ENCODE measurements at regions not wholly inside any gene's neighbourhood (a gene's known extent, or its start where the extent isn't known, plus 50 kb on each side); places are given as distances from the start of the nearest gene placed in this dataset.

- TF ChIP-seq JUNB (CRISPR knock-in tag; conservative IDR thresholded peaks at IDR 0.05): no peak
- TF ChIP-seq, protein P1, sequence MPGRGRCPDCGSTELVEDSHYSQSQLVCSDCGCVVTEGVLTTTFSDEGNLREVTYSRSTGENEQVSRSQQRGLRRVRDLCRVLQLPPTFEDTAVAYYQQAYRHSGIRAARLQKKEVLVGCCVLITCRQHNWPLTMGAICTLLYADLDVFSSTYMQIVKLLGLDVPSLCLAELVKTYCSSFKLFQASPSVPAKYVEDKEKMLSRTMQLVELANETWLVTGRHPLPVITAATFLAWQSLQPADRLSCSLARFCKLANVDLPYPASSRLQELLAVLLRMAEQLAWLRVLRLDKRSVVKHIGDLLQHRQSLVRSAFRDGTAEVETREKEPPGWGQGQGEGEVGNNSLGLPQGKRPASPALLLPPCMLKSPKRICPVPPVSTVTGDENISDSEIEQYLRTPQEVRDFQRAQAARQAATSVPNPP (IDR thresholded peaks at IDR 0.05; ENCODE audit: borderline replicate concordance, insufficient read depth, insufficient read length): no peak
- TF ChIP-seq DMBX1 (CRISPR knock-in tag; IDR thresholded peaks at IDR 0.05; ENCODE audit: borderline replicate concordance): no peak
- TF ChIP-seq HIVEP1 (CRISPR knock-in tag; IDR thresholded peaks at IDR 0.05): no peak
- TF ChIP-seq, protein P2, sequence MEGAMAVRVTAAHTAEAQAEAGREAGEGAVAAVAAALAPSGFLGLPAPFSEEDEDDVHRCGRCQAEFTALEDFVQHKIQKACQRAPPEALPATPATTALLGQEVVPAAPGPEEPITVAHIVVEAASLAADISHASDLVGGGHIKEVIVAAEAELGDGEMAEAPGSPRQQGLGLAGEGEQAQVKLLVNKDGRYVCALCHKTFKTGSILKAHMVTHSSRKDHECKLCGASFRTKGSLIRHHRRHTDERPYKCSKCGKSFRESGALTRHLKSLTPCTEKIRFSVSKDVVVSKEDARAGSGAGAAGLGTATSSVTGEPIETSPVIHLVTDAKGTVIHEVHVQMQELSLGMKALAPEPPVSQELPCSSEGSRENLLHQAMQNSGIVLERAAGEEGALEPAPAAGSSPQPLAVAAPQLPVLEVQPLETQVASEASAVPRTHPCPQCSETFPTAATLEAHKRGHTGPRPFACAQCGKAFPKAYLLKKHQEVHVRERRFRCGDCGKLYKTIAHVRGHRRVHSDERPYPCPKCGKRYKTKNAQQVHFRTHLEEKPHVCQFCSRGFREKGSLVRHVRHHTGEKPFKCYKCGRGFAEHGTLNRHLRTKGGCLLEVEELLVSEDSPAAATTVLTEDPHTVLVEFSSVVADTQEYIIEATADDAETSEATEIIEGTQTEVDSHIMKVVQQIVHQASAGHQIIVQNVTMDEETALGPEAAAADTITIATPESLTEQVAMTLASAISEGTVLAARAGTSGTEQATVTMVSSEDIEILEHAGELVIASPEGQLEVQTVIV (CRISPR knock-in tag; IDR thresholded peaks at IDR 0.05; ENCODE audit: borderline replicate concordance): no peak
- no peak for TF ChIP-seq BCL6 (CRISPR knock-in tag; IDR thresholded peaks at IDR 0.05)
- no peak for TF ChIP-seq ZNF77 (CRISPR knock-in tag; IDR thresholded peaks at IDR 0.05)
- no peak for TF ChIP-seq TCF7L2 (IDR thresholded peaks at IDR 0.05; ENCODE audit: low read depth, low read length)
- no peak for TF ChIP-seq MED1 (CRISPR knock-in tag; IDR thresholded peaks at IDR 0.05; ENCODE audit: borderline replicate concordance)
- no peak for TF ChIP-seq EP300 (IDR thresholded peaks at IDR 0.05; ENCODE audit: low read length)
- no peak for TF ChIP-seq ZNF146 (CRISPR knock-in tag; IDR thresholded peaks at IDR 0.05; ENCODE audit: unreplicated experiment)
- TF ChIP-seq, protein P3, sequence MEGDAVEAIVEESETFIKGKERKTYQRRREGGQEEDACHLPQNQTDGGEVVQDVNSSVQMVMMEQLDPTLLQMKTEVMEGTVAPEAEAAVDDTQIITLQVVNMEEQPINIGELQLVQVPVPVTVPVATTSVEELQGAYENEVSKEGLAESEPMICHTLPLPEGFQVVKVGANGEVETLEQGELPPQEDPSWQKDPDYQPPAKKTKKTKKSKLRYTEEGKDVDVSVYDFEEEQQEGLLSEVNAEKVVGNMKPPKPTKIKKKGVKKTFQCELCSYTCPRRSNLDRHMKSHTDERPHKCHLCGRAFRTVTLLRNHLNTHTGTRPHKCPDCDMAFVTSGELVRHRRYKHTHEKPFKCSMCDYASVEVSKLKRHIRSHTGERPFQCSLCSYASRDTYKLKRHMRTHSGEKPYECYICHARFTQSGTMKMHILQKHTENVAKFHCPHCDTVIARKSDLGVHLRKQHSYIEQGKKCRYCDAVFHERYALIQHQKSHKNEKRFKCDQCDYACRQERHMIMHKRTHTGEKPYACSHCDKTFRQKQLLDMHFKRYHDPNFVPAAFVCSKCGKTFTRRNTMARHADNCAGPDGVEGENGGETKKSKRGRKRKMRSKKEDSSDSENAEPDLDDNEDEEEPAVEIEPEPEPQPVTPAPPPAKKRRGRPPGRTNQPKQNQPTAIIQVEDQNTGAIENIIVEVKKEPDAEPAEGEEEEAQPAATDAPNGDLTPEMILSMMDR (IDR thresholded peaks at IDR 0.05 in 2 of 3, conservative IDR thresholded peaks at IDR 0.05 in 1 of 3; ENCODE audit: insufficient read depth in 2 of 3, low read depth in 1 of 3, low read length in 3 of 3): no peak
Observed at GRCh38 chr14:104271391-104271790, 133.0 kb downstream of the KIF26A start.

Data from K562 (cell line).